Right lobe of liver (tissue), 4 donors: ENCODE measurements at regions not wholly inside any gene's neighbourhood (a gene's known extent, or its start where the extent isn't known, plus 50 kb on each side); places are given as distances from the start of the nearest gene placed in this dataset.

Source experiments
- CTCF ChIP-seq, 4 donors: fragments of 200-600 bp in 3 of 4; fragments of 450-650 bp in 1 of 4; IDR thresholded peaks; one replicate each; pipeline versions ENCODE4 v1.5.1 to v1.8.0; 2016 to 2022; ENCODE audit warnings: antibody characterized with exemption in 4 of 4, mild to moderate bottlenecking in 2 of 4
- POLR2A ChIP-seq: fragments of 450-650 bp; IDR thresholded peaks from one replicate; pipeline ENCODE4 v1.6.1; 2017; ENCODE audit warnings: antibody characterized with exemption, mild to moderate bottlenecking
- donor health status: DM: no; HTN: no; CAD: no.
- donor health status: DM: no; HTN: no; CAD: no.
- donor health status: DM: no; HTN: yes; CAD: no.

- TF ChIP-seq POLR2A (no peak), CTCF (IDR thresholded peaks at IDR 0.05) (no peak)
Measured at GRCh38 chr2:216555274-216555673, 56.6 kb downstream of the RPL37A start.
